GM19467 (cell line): ENCODE measurements at regions not wholly inside any gene's neighbourhood (a gene's known extent, or its start where the extent isn't known, plus 50 kb on each side); places are given as distances from the start of the nearest gene placed in this dataset.

Experiments used
- ATAC-seq: cut with Tn5 transposase; IDR thresholded peaks from one replicate; pipeline ENCODE4 v1.9.1; 2021; ENCODE audit warnings: mild to moderate bottlenecking, moderate library complexity; ENCODE audit not compliant: unreplicated experiment

DNA sequence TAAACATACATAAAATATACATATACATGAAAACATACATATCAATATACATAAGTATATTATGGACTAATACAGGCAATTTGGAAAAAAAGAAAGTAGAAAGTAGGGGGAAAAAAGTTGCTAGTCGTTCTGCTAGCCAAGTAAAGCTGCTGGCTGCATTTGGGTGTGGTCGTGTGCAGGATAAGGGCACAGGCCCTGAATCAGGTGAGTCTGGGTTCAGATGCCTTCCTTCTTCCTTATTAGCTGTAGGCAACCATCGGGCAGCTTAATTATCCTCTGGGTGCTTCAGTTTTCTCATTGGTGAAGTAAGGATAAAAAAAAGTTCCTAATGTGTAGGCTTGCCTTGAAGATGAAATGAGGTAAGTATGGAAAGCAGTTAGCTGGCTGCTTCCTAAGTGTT is 59.2 kb upstream of the SPRY4 start:
- no peak for ATAC-seq

DNA sequence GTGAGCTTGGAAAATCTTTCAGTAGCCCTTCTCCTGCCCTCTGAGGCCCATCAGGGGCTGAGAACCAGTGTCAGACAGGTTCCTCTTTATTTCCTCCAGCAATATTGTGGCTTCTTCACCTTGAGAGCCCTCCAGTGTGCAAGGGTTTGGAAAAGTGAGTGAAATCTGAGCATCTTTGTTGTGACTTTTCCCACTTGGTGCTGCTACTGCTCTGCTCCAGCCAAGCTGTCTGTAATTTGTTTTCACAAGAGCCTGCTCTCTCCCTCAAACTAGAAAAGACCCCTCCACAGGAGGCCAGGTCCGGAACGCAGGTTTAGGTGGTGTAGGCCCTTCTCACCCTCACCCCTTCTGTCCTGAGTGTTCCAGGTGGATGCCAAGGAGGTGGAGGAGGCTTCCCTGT is 57.4 kb upstream of the SPRY4 start:
- no peak for ATAC-seq

- no peak for ATAC-seq
Observed at GRCh38 chr5:142378737-142379634, 54.2 kb upstream of the SPRY4 start.

- no peak for ATAC-seq
Observed at GRCh38 chr5:142375944-142376411, 51.2 kb upstream of the SPRY4 start.
